Naive thymus-derived CD4-positive, alpha-beta T cell (primary cell): ENCODE measurements at regions not wholly inside any gene's neighbourhood (a gene's known extent, or its start where the extent isn't known, plus 50 kb on each side); places are given as distances from the start of the nearest gene placed in this dataset.

ENCODE experiments used
- ATAC-seq: fragments of 150-1000 bp; cut with Tn5 transposase; 2 replicates; pipeline ENCODE4 v1.10.0; 2021; ENCODE audit warnings: mild to moderate bottlenecking, moderate library complexity
- CTCF ChIA-PET: fragments of 350-600 bp; sonication (Branson Sonifier 250); formaldehyde crosslinking; loops from one replicate; lab custom pipeline; 2021; ENCODE audit warnings: antibody characterized with exemption; lab: Charles Lee
- POLR2A ChIA-PET: fragments of 350-600 bp; sonication (Branson Sonifier 250); formaldehyde crosslinking; loops from one replicate; lab custom pipeline; 2021; ENCODE audit warnings: antibody characterized with exemption, inconsistent platforms; lab: Charles Lee
- DNase-seq, 9 donors: peaks; one replicate each; pipeline versions ENCODE4 v3.0.0 to v3.0.0-alpha.2; 2020 to 2022; ENCODE audit warnings: mixed read lengths in 1 of 9
- H3K27ac ChIP-seq: one replicate; pipeline ENCODE4 v1.7.0; 2013; ENCODE audit warnings: mild to moderate bottlenecking, low read depth, low read length, moderate library complexity
- H3K27me3 ChIP-seq, 2 donors: one replicate each; pipeline ENCODE4 v1.7.0; 2013; ENCODE audit warnings: low read length in 2 of 2, mild to moderate bottlenecking in 2 of 2, moderate library complexity in 2 of 2; ENCODE audit not compliant: control insufficient read depth in 2 of 2, insufficient read depth in 2 of 2
- H3K36me3 ChIP-seq, 3 experiments: 1 replicate in 2 of 3; 2 replicates in 1 of 3; pipeline ENCODE4 v1.7.0; 2013; ENCODE audit warnings: low read length in 3 of 3, mild to moderate bottlenecking in 3 of 3, moderate library complexity in 1 of 3; ENCODE audit not compliant: insufficient read depth in 3 of 3, control insufficient read depth in 2 of 3
- H3K4me1 ChIP-seq, 2 donors: one replicate each; pipeline ENCODE4 v1.7.0; 2013; ENCODE audit warnings: low read length in 2 of 2, mild to moderate bottlenecking in 2 of 2, moderate library complexity in 1 of 2; ENCODE audit not compliant: control insufficient read depth in 2 of 2, insufficient read depth in 2 of 2
- H3K4me3 ChIP-seq: 2 replicates; pipeline ENCODE4 v1.7.0; 2013; ENCODE audit warnings: mild to moderate bottlenecking, low read length
- H3K9me3 ChIP-seq, 3 experiments: 1 replicate in 2 of 3; 2 replicates in 1 of 3; pipeline ENCODE4 v1.7.0; 2013; ENCODE audit warnings: low read length in 3 of 3; ENCODE audit not compliant: control insufficient read depth in 2 of 3
- H3K27ac Mint-ChIP-seq, 9 donors: one replicate each; pipeline ENCODE4 v1.8.0; 2020 to 2022; ENCODE audit warnings: mixed read lengths in 9 of 9, mild to moderate bottlenecking in 8 of 9, moderate library complexity in 5 of 9, inconsistent platforms in 2 of 9
- H3K27me3 Mint-ChIP-seq, 5 donors: one replicate each; pipeline ENCODE4 v1.8.0; 2021 to 2022; ENCODE audit warnings: mixed read lengths in 5 of 5, mild to moderate bottlenecking in 1 of 5
- H3K36me3 Mint-ChIP-seq, 5 donors: one replicate each; pipeline ENCODE4 v1.8.0; 2020 to 2022; ENCODE audit warnings: mixed read lengths in 5 of 5, mild to moderate bottlenecking in 3 of 5, inconsistent platforms in 1 of 5
- H3K4me1 Mint-ChIP-seq, 7 donors: one replicate each; pipeline ENCODE4 v1.8.0; 2020 to 2022; ENCODE audit warnings: mixed read lengths in 7 of 7, mild to moderate bottlenecking in 3 of 7, inconsistent platforms in 1 of 7
- H3K4me3 Mint-ChIP-seq, 10 donors: one replicate each; pipeline ENCODE4 v1.8.0; 2020 to 2022; ENCODE audit warnings: mild to moderate bottlenecking in 10 of 10, mixed read lengths in 10 of 10, moderate library complexity in 6 of 10, inconsistent platforms in 2 of 10
- H3K9me3 Mint-ChIP-seq, 11 donors: one replicate each; pipeline ENCODE4 v1.8.0; 2020 to 2022; ENCODE audit warnings: mixed read lengths in 11 of 11, mild to moderate bottlenecking in 4 of 11, inconsistent platforms in 1 of 11, moderate library complexity in 1 of 11
- intact Hi-C, 2 donors: fragments of 100-400 bp; cut with micrococcal nuclease; formaldehyde crosslinking; loops; one replicate each; pipeline ENCODE4 v1.15.1; 2023

GRCh38 chr16:72243621-72244020 lies 71.7 kb upstream of the PMFBP1 start:
- peaks cover 0 to 3% (median 0%) of the 10 kb centered on the region in 11 donors for H3K9me3 Mint-ChIP-seq

GRCh38 chr16:72242757-72243156 lies 70.8 kb upstream of the PMFBP1 start:
- H3K4me1 ChIP-seq = no peaks in the 10 kb centered on the region
- H3K4me1 Mint-ChIP-seq = peaks cover 0 to 16% (median 5%) of the 10 kb centered on the region in 7 donors
- H3K27ac Mint-ChIP-seq = no peak overlapping the region
- no peak overlapping the region for H3K27ac ChIP-seq
- H3K36me3 ChIP-seq = no peaks in the 10 kb centered on the region
- H3K4me3 Mint-ChIP-seq = no peak overlapping the region
- H3K4me3 ChIP-seq = no peak overlapping the region
- no peaks in the 10 kb centered on the region for H3K9me3 ChIP-seq
- intact Hi-C loops = loop anchor here in 1 of 2 donors (5.0 to 10.0 kb wide), 3 partner anchors 225 to 1715 kb away; no protein-coding TSS in a partner anchor
- CTCF ChIA-PET = interaction anchor here (0.5 kb wide), 1 partner anchor 612 kb away, joined by 3 read pairs; no protein-coding TSS in a partner anchor
- DNase-seq (no peak), ATAC-seq (no peak)
- peaks cover 0 to 3% (median 0%) of the 10 kb centered on the region in 11 donors for H3K9me3 Mint-ChIP-seq
- H3K36me3 Mint-ChIP-seq = no peaks in the 10 kb centered on the region
- POLR2A ChIA-PET = no interaction called here
- peaks cover 0 to 13% (median 9%) of the 10 kb centered on the region in 5 donors for H3K27me3 Mint-ChIP-seq
- no peaks in the 10 kb centered on the region for H3K27me3 ChIP-seq

More at GRCh38 chr16:72243621-72244020, 71.7 kb upstream of the PMFBP1 start:
- H3K27me3 Mint-ChIP-seq = peaks cover 0 to 18% (median 9%) of the 10 kb centered on the region in 5 donors
- Histone ChIP-seq H3K27ac (no peak overlapping the region), H3K9me3 (no peaks in the 10 kb centered on the region), H3K36me3 (no peaks in the 10 kb centered on the region), H3K4me1 (no peaks in the 10 kb centered on the region), H3K27me3 (no peaks in the 10 kb centered on the region), H3K4me3 (no peak overlapping the region)
- no peak for ATAC-seq
- no peak overlapping the region for H3K27ac Mint-ChIP-seq
- H3K36me3 Mint-ChIP-seq = no peaks in the 10 kb centered on the region
- DNase-seq = no peak
- POLR2A ChIA-PET = no interaction called here
- CTCF ChIA-PET = no interaction called here
- H3K4me3 Mint-ChIP-seq = no peak overlapping the region
- peaks cover 0 to 16% (median 5%) of the 10 kb centered on the region in 7 donors for H3K4me1 Mint-ChIP-seq
- intact Hi-C loops = loop anchor here in 1 of 2 donors (5.0 to 10.0 kb wide), 3 partner anchors 224 to 1714 kb away; no protein-coding TSS in a partner anchor

GRCh38 chr16:72241930-72242329 lies 70.0 kb upstream of the PMFBP1 start:
- H3K4me3 ChIP-seq = no peak overlapping the region
- Mint-ChIP-seq H3K4me3 (no peak overlapping the region), H3K27me3 (peaks cover 0 to 17% (median 9%) of the 10 kb centered on the region in 5 donors), H3K4me1 (peaks cover 0 to 15% (median 5%) of the 10 kb centered on the region in 7 donors), H3K27ac (no peak overlapping the region), H3K9me3 (peaks cover 0 to 3% (median 0%) of the 10 kb centered on the region in 11 donors), H3K36me3 (no peaks in the 10 kb centered on the region)
- intact Hi-C loops = loop anchor here in 1 of 2 donors (5.0 to 10.0 kb wide), 3 partner anchors 225 to 1715 kb away; no protein-coding TSS in a partner anchor
- no peak for ATAC-seq
- POLR2A ChIA-PET = no interaction called here
- no peaks in the 10 kb centered on the region for H3K36me3 ChIP-seq
- CTCF ChIA-PET = no interaction called here
- no peak for DNase-seq
- no peaks in the 10 kb centered on the region for H3K9me3 ChIP-seq
- no peaks in the 10 kb centered on the region for H3K4me1 ChIP-seq
- H3K27ac ChIP-seq = no peak overlapping the region
- H3K27me3 ChIP-seq = no peaks in the 10 kb centered on the region

GRCh38 chr16:72241008-72241407 lies 69.1 kb upstream of the PMFBP1 start:
- H3K4me1 Mint-ChIP-seq = peaks cover 0 to 8% (median 0%) of the 10 kb centered on the region in 7 donors
- Histone ChIP-seq H3K36me3 (no peaks in the 10 kb centered on the region), H3K9me3 (no peaks in the 10 kb centered on the region), H3K27ac (no peak overlapping the region), H3K4me1 (no peaks in the 10 kb centered on the region), H3K27me3 (no peaks in the 10 kb centered on the region), H3K4me3 (no peak overlapping the region)
- intact Hi-C loops = loop anchor here in 1 of 2 donors (5.0 to 10.0 kb wide), 3 partner anchors 226 to 1716 kb away; no protein-coding TSS in a partner anchor
- no peaks in the 10 kb centered on the region for H3K36me3 Mint-ChIP-seq
- CTCF ChIA-PET = no interaction called here
- H3K27me3 Mint-ChIP-seq = peaks cover 0 to 16% (median 9%) of the 10 kb centered on the region in 5 donors
- H3K27ac Mint-ChIP-seq = no peak overlapping the region
- no peak overlapping the region for H3K4me3 Mint-ChIP-seq
- H3K9me3 Mint-ChIP-seq = peaks cover 0 to 3% (median 0%) of the 10 kb centered on the region in 11 donors
- ATAC-seq (no peak), DNase-seq (no peak)
- POLR2A ChIA-PET = no interaction called here

GRCh38 chr16:72240466-72240865 lies 68.5 kb upstream of the PMFBP1 start:
- intact Hi-C loops = loop anchor here in 1 of 2 donors (5.0 to 10.0 kb wide), 3 partner anchors 227 to 1717 kb away; no protein-coding TSS in a partner anchor

GRCh38 chr16:72236866-72237265 lies 64.9 kb upstream of the PMFBP1 start:
- Mint-ChIP-seq H3K27me3 (peaks cover 0 to 29% (median 9%) of the 10 kb centered on the region in 5 donors), H3K27ac (no peak overlapping the region), H3K36me3 (no peaks in the 10 kb centered on the region), H3K4me3 (no peak overlapping the region), H3K9me3 (peaks cover 0 to 6% (median 0%) of the 10 kb centered on the region in 11 donors), H3K4me1 (no peaks in the 10 kb centered on the region)
- Histone ChIP-seq H3K4me1 (no peaks in the 10 kb centered on the region), H3K36me3 (no peaks in the 10 kb centered on the region), H3K4me3 (no peak overlapping the region), H3K27me3 (no peaks in the 10 kb centered on the region), H3K27ac (no peak overlapping the region), H3K9me3 (no peaks in the 10 kb centered on the region)
- DNase-seq = no peak
- CTCF ChIA-PET = no interaction called here
- POLR2A ChIA-PET = no interaction called here
- ATAC-seq = no peak
- intact Hi-C loops = no loop called here

More at GRCh38 chr16:72240466-72240865, 68.5 kb upstream of the PMFBP1 start:
- DNase-seq = no peak
- Mint-ChIP-seq H3K27me3 (peaks cover 0 to 20% (median 9%) of the 10 kb centered on the region in 5 donors), H3K36me3 (no peaks in the 10 kb centered on the region), H3K9me3 (peaks cover 0 to 3% (median 0%) of the 10 kb centered on the region in 11 donors), H3K27ac (no peak overlapping the region), H3K4me3 (no peak overlapping the region), H3K4me1 (peaks cover 0 to 3% (median 0%) of the 10 kb centered on the region in 7 donors)
- ChIA-PET POLR2A (no interaction called here), CTCF (no interaction called here)
- no peaks in the 10 kb centered on the region for H3K4me1 ChIP-seq
- ATAC-seq = no peak
- H3K27ac ChIP-seq = no peak overlapping the region
- no peaks in the 10 kb centered on the region for H3K36me3 ChIP-seq
- no peaks in the 10 kb centered on the region for H3K9me3 ChIP-seq
- H3K27me3 ChIP-seq = no peaks in the 10 kb centered on the region
- no peak overlapping the region for H3K4me3 ChIP-seq

GRCh38 chr16:72234387-72234786 lies 62.4 kb upstream of the PMFBP1 start:
- ATAC-seq (no peak), DNase-seq (no peak)
- ChIA-PET POLR2A (no interaction called here), CTCF (no interaction called here)
- Histone ChIP-seq H3K4me3 (no peak overlapping the region), H3K27me3 (no peaks in the 10 kb centered on the region), H3K36me3 (no peaks in the 10 kb centered on the region), H3K27ac (no peak overlapping the region), H3K4me1 (no peaks in the 10 kb centered on the region), H3K9me3 (no peaks in the 10 kb centered on the region)
- Mint-ChIP-seq H3K27ac (no peak overlapping the region), H3K36me3 (no peaks in the 10 kb centered on the region), H3K4me3 (no peak overlapping the region), H3K9me3 (peaks cover 0 to 6% (median 0%) of the 10 kb centered on the region in 11 donors), H3K27me3 (peaks cover 0 to 24% (median 8%) of the 10 kb centered on the region in 5 donors), H3K4me1 (no peaks in the 10 kb centered on the region)
- intact Hi-C loops = no loop called here
